Mucosa of descending colon (tissue), 3 donors: ENCODE measurements at regions not wholly inside any gene's neighbourhood (a gene's known extent, or its start where the extent isn't known, plus 50 kb on each side); places are given as distances from the start of the nearest gene placed in this dataset.
A peak's percentile ranks its signal among the peaks of the same experiment; 100 is the strongest.

Experiments used
- ATAC-seq: fragments of 200-7000 bp; cut with Tn5 transposase; one replicate; pipeline ENCODE4 v1.9.1; 2020; ENCODE audit warnings: mild to moderate bottlenecking, moderate library complexity
- DNase-seq, 3 donors: peaks; one replicate each; pipeline ENCODE4 v3.0.0-alpha.2; 2020
- H3K36me3 ChIP-seq: fragments of 200-600 bp; one replicate; pipeline ENCODE4 v1.8.0; 2021; ENCODE audit warnings: low read depth, mild to moderate bottlenecking
- H3K4me1 ChIP-seq: fragments of 200-600 bp; one replicate; pipeline ENCODE4 v1.8.0; 2021; ENCODE audit warnings: low read depth, mild to moderate bottlenecking
- H3K4me3 ChIP-seq: fragments of 200-600 bp; one replicate; pipeline ENCODE4 v1.8.0; 2021; ENCODE audit warnings: mild to moderate bottlenecking
- H3K9me3 ChIP-seq: fragments of 200-600 bp; one replicate; pipeline ENCODE4 v1.8.0; 2021; ENCODE audit warnings: mild to moderate bottlenecking
- CTCF ChIP-seq: fragments of 200-600 bp; IDR thresholded peaks from one replicate; pipeline ENCODE4 v1.8.0; 2022; ENCODE audit warnings: antibody characterized with exemption, mild to moderate bottlenecking
- intact Hi-C, 2 donors: fragments of 100-400 bp; cut with DNase I in 1 of 2; cut with micrococcal nuclease in 1 of 2; formaldehyde crosslinking; loops; one replicate each; pipeline versions ENCODE4 v1.11.0 to v1.11.1; 2022; cut with DNase I, micrococcal nuclease
- donor health status: DM: no; HTN: no; CAD: no; lungs with moderate emphysema.
- donor health status: DM: no; HTN: no; CAD: no.
- donor health status: DM: no; HTN: yes; CAD: no.

DNA sequence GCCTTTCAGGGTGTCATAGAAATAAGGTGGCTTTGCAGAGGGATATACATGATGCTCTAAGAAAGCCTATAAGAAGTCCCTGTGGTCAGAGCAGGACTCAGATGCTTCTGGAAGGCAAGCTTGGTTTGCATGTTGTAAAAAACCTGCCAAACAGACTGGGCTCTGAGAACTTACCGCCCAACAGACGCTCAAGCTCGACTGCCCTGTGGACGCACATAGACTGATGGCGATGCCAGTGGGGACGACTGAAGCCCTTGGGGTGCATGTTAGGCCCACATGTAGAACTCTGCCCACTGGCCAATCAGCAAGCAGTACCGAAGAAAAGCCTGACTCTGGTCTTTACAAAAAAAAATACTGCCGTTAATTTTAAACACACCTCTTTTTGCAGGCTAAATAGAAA, 133.8 kb downstream of the NAV1 start:
- H3K4me1 ChIP-seq: peaks cover 10% of the 10 kb centered on the region
- no peaks in the 10 kb centered on the region for H3K36me3 ChIP-seq
- no peak overlapping the region for H3K4me3 ChIP-seq
- intact Hi-C loops: no loop called here
- DNase-seq: no peak
- no peaks in the 10 kb centered on the region for H3K9me3 ChIP-seq
- no peak for ATAC-seq
- no peak for TF ChIP-seq CTCF

DNA sequence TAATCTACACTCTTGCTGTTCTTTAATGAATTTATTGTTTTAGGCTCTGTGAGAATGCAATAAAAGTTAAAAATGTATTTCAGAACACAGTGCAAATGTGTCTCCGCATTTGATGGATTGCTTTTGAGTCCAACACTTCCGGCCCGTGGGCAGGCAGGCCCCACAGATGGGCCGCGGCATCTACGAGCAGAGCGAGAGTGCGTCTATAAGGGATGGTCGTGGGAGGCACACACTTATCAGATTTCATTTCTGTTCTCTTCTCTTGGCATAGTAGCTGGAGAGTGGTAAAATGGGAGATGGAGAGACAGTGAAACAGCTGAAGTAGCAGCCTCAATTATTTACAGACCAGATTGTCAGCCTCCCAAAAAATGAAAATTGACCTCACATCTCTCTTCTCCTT, 134.2 kb downstream of the NAV1 start:
- ATAC-seq: no peak
- no peak for TF ChIP-seq CTCF
- Histone ChIP-seq H3K4me1 (peaks cover 10% of the 10 kb centered on the region), H3K36me3 (no peaks in the 10 kb centered on the region), H3K4me3 (no peak overlapping the region), H3K9me3 (no peaks in the 10 kb centered on the region)
- no peak for DNase-seq
- intact Hi-C loops: no loop called here

- no peak for TF ChIP-seq CTCF
- H3K36me3 ChIP-seq: no peaks in the 10 kb centered on the region
- DNase-seq (no peak), ATAC-seq (no peak)
- no peak overlapping the region for H3K4me3 ChIP-seq
- H3K4me1 ChIP-seq: peaks cover 10% of the 10 kb centered on the region
- no peaks in the 10 kb centered on the region for H3K9me3 ChIP-seq
- intact Hi-C loops: no loop called here
These were observed 135.0 kb downstream of the NAV1 start for GRCh38 chr1:201673915-201674314.

- Histone ChIP-seq H3K36me3 (no peaks in the 10 kb centered on the region), H3K9me3 (no peaks in the 10 kb centered on the region), H3K4me3 (no peak overlapping the region), H3K4me1 (peaks cover 10% of the 10 kb centered on the region)
- DNase-seq (peak in 1 of 3 donors; percentile 33), ATAC-seq (peak; percentile 38)
- TF ChIP-seq CTCF: no peak
- intact Hi-C loops: no loop called here
These were observed 136.2 kb downstream of the NAV1 start for GRCh38 chr1:201675143-201675542.

GRCh38 chr1:201676197-201676596, 137.3 kb downstream of the NAV1 start:
- Histone ChIP-seq H3K36me3 (no peaks in the 10 kb centered on the region), H3K4me1 (peaks cover 10% of the 10 kb centered on the region), H3K9me3 (no peaks in the 10 kb centered on the region), H3K4me3 (no peak overlapping the region)
- ATAC-seq (peak; percentile 81), DNase-seq (peak in 2 of 3 donors; percentile 42 to 55)
- TF ChIP-seq CTCF: no peak
- intact Hi-C loops: no loop called here

DNA sequence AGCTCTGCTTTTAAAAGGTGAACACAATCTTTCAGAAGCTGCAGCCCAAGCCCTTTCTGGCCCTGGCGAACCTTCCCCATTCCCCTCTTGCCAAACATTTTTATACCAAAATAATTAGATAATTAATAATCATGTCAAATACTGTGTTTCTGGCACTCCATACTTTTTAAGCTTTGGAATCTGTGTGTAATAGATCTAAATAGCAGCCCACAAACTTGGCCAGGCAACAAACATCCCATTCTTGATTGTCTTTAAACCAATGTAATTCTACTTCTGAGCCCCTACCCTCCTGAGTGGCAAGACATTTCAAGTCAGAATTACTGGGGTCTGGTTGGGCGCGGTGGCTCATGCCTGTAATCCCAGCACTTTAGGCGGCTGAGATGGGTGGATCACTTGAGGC, 137.7 kb downstream of the NAV1 start:
- DNase-seq (no peak), ATAC-seq (no peak)
- TF ChIP-seq CTCF: no peak
- intact Hi-C loops: no loop called here
- Histone ChIP-seq H3K4me3 (no peak overlapping the region), H3K36me3 (no peaks in the 10 kb centered on the region), H3K9me3 (no peaks in the 10 kb centered on the region), H3K4me1 (peaks cover 10% of the 10 kb centered on the region)
